ENCODE measurements at regions not wholly inside any gene's neighbourhood (a gene's known extent, or its start where the extent isn't known, plus 50 kb on each side); places are given as distances from the start of the nearest gene placed in this dataset.

GRCh38 chr2:104716061-104716460, 137.9 kb upstream of the POU3F3 start:
- no peak for DNase-seq
- no peaks in the 10 kb centered on the region for H3K27me3 ChIP-seq (replicated peaks)
- TF ChIP-seq CTCF (IDR thresholded peaks at IDR 0.05; ENCODE audit: low read depth, low read length, missing control alignments): no peak
- in situ Hi-C loops (cut with HindIII; ENCODE audit: low pct_ligation_motif_present, low sequenced_read_pairs): no loop called here
- no peaks in the 10 kb centered on the region for H3K36me3 ChIP-seq (replicated peaks)
- no peak overlapping the region for H3K27ac ChIP-seq
- no peak overlapping the region for H3K4me3 ChIP-seq (ENCODE audit: low read depth, low read length)

- Histone ChIP-seq H3K4me3 (ENCODE audit: low read depth, low read length) (no peak overlapping the region), H3K27ac (no peak overlapping the region), H3K27me3 (replicated peaks) (no peaks in the 10 kb centered on the region), H3K36me3 (replicated peaks) (no peaks in the 10 kb centered on the region)
- in situ Hi-C loops (cut with HindIII; ENCODE audit: low pct_ligation_motif_present, low sequenced_read_pairs): no loop called here
- no peak for DNase-seq
- TF ChIP-seq CTCF (IDR thresholded peaks at IDR 0.05; ENCODE audit: low read depth, low read length, missing control alignments): peak; percentile 59
Observed at GRCh38 chr2:104733226-104733943, 120.5 kb upstream of the POU3F3 start.

- Histone ChIP-seq H3K4me3 (ENCODE audit: low read depth, low read length) (no peak overlapping the region), H3K27me3 (replicated peaks) (no peaks in the 10 kb centered on the region), H3K36me3 (replicated peaks) (no peaks in the 10 kb centered on the region), H3K27ac (no peak overlapping the region)
- in situ Hi-C loops (cut with HindIII; ENCODE audit: low pct_ligation_motif_present, low sequenced_read_pairs): no loop called here
- no peak for DNase-seq
- no peak for TF ChIP-seq CTCF (IDR thresholded peaks at IDR 0.05; ENCODE audit: low read depth, low read length, missing control alignments)
Observed at GRCh38 chr2:104734937-104735586, 118.9 kb upstream of the POU3F3 start.

DNA sequence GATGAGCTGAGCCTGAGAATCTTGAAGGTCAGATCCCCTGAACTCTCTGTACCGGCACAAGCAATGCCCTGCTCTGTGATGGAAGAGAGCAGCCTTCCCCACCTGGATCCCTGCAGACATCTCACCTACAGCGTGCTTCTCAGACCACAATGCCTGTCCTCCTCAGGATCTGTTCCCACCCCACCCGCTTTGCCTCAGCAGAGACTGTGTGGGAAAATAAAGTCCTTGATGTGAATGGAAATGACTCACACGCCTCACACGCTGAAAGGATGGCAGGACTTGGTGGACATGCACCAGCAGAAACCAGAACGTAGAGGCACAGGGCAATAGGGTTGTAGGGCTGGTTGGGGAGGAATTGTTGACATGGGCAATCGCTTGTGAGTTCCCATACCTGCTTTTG, 117.9 kb upstream of the POU3F3 start:
- TF ChIP-seq CTCF (IDR thresholded peaks at IDR 0.05; ENCODE audit: low read depth, low read length, missing control alignments): no peak
- H3K4me3 ChIP-seq (ENCODE audit: low read depth, low read length): no peak overlapping the region
- no peak for DNase-seq

DNA sequence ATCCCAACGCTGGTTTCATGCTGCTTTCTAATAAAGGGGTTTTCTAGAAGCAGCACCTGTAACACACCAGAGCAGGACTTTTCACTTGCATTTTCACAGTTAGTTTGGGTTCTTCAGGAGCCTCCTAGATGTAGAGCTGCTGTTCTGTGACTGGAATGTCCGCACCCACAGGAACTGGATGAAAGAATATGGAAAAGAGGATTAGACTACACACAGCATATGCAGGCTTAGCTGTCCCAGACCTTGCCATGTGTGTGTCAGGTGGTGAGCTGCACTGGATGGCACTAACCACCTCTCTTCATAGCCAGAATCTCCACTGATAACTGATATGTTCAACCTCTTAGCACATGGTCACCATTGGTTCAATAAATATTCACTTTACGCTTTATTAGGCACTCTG, 112.1 kb upstream of the POU3F3 start:
- Histone ChIP-seq H3K36me3 (replicated peaks) (no peaks in the 10 kb centered on the region), H3K27ac (no peak overlapping the region), H3K4me3 (ENCODE audit: low read depth, low read length) (no peak overlapping the region), H3K27me3 (replicated peaks) (no peaks in the 10 kb centered on the region)
- in situ Hi-C loops (cut with HindIII; ENCODE audit: low pct_ligation_motif_present, low sequenced_read_pairs): no loop called here
- no peak for TF ChIP-seq CTCF (IDR thresholded peaks at IDR 0.05; ENCODE audit: low read depth, low read length, missing control alignments)
- DNase-seq: no peak

More for the DNA sequence above, 117.9 kb upstream of the POU3F3 start:
- H3K27ac ChIP-seq: no peak overlapping the region
- H3K27me3 ChIP-seq (replicated peaks): no peaks in the 10 kb centered on the region
- in situ Hi-C loops (cut with HindIII; ENCODE audit: low pct_ligation_motif_present, low sequenced_read_pairs): no loop called here
- H3K36me3 ChIP-seq (replicated peaks): no peaks in the 10 kb centered on the region
